ENCODE measurements at regions not wholly inside any gene's neighbourhood (a gene's known extent, or its start where the extent isn't known, plus 50 kb on each side); places are given as distances from the start of the nearest gene placed in this dataset.

- DNase-seq (ENCODE audit: low spot score in 2 of 2), result no peak
- Histone ChIP-seq H3K4me1 (no peaks in the 10 kb centered on the region), H3K27ac (no peak overlapping the region), H3K27me3 (no peaks in the 10 kb centered on the region), H3K9me3 (no peaks in the 10 kb centered on the region), H3K36me3 (no peaks in the 10 kb centered on the region), H3K4me3 (no peak overlapping the region)
- TF ChIP-seq CTCF (IDR thresholded peaks at IDR 0.05) (no peak), POLR2AphosphoS5 (IDR thresholded peaks at IDR 0.05) (no peak), POLR2A (IDR thresholded peaks at IDR 0.05) (no peak)
- intact Hi-C loops (cut with DNase I; ENCODE audit: low total_unique reads), result no loop called here
These were observed 332.8 kb upstream of the ERCC4 start for GRCh38 chr16:13587181-13587580.

GRCh38 chr16:13594823-13595222, 325.1 kb upstream of the ERCC4 start:
- Histone ChIP-seq H3K27ac (no peak overlapping the region), H3K36me3 (no peaks in the 10 kb centered on the region), H3K4me1 (no peaks in the 10 kb centered on the region), H3K27me3 (no peaks in the 10 kb centered on the region), H3K4me3 (no peak overlapping the region), H3K9me3 (no peaks in the 10 kb centered on the region)
- intact Hi-C loops (cut with DNase I; ENCODE audit: low total_unique reads), result no loop called here
- no peak for DNase-seq (ENCODE audit: low spot score in 2 of 2)
- TF ChIP-seq CTCF (IDR thresholded peaks at IDR 0.05) (no peak), POLR2AphosphoS5 (IDR thresholded peaks at IDR 0.05) (no peak), POLR2A (IDR thresholded peaks at IDR 0.05) (no peak)

GRCh38 chr16:13606804-13607203, 313.1 kb upstream of the ERCC4 start:
- Histone ChIP-seq H3K36me3 (no peaks in the 10 kb centered on the region), H3K4me1 (no peaks in the 10 kb centered on the region), H3K27me3 (no peaks in the 10 kb centered on the region), H3K9me3 (no peaks in the 10 kb centered on the region), H3K27ac (no peak overlapping the region), H3K4me3 (no peak overlapping the region)
- intact Hi-C loops (cut with DNase I; ENCODE audit: low total_unique reads), result no loop called here
- DNase-seq (ENCODE audit: low spot score in 2 of 2), result no peak
- TF ChIP-seq CTCF (IDR thresholded peaks at IDR 0.05) (no peak), POLR2A (IDR thresholded peaks at IDR 0.05) (no peak), POLR2AphosphoS5 (IDR thresholded peaks at IDR 0.05) (no peak)

GRCh38 chr16:13607289-13607688, 312.7 kb upstream of the ERCC4 start:
- DNase-seq (ENCODE audit: low spot score in 2 of 2), result no peak
- no peaks in the 10 kb centered on the region for H3K27me3 ChIP-seq
- no peaks in the 10 kb centered on the region for H3K36me3 ChIP-seq
- TF ChIP-seq CTCF (IDR thresholded peaks at IDR 0.05) (no peak), POLR2AphosphoS5 (IDR thresholded peaks at IDR 0.05) (no peak)
- no peaks in the 10 kb centered on the region for H3K4me1 ChIP-seq
- no peak overlapping the region for H3K27ac ChIP-seq
- intact Hi-C loops (cut with DNase I; ENCODE audit: low total_unique reads), result no loop called here
- H3K4me3 ChIP-seq, result no peak overlapping the region
- no peaks in the 10 kb centered on the region for H3K9me3 ChIP-seq

- Histone ChIP-seq H3K9me3 (no peaks in the 10 kb centered on the region), H3K27me3 (no peaks in the 10 kb centered on the region), H3K4me3 (no peak overlapping the region), H3K36me3 (no peaks in the 10 kb centered on the region), H3K27ac (no peak overlapping the region), H3K4me1 (no peaks in the 10 kb centered on the region)
- TF ChIP-seq CTCF (IDR thresholded peaks at IDR 0.05) (no peak), POLR2AphosphoS5 (IDR thresholded peaks at IDR 0.05) (no peak), POLR2A (IDR thresholded peaks at IDR 0.05) (no peak)
- intact Hi-C loops (cut with DNase I; ENCODE audit: low total_unique reads), result no loop called here
- DNase-seq (ENCODE audit: low spot score in 2 of 2), result no peak
These were observed 308.4 kb upstream of the ERCC4 start for GRCh38 chr16:13611596-13611995.
